Ovary (tissue), 3 donors: ENCODE measurements at regions not wholly inside any gene's neighbourhood (a gene's known extent, or its start where the extent isn't known, plus 50 kb on each side); places are given as distances from the start of the nearest gene placed in this dataset.

ENCODE experiments used
- POLR2A ChIP-seq: fragments of 450-650 bp; IDR thresholded peaks from one replicate; pipeline ENCODE4 v1.6.1; 2017; ENCODE audit warnings: antibody characterized with exemption, mild to moderate bottlenecking, moderate library complexity
- TF ChIP-seq, protein P1 (sequence below), 3 donors: fragments of 450-650 bp in 2 of 3; fragments of 200-600 bp in 1 of 3; IDR thresholded peaks; one replicate each; pipeline versions ENCODE4 v1.5.1 to v1.8.0; 2016 to 2022; ENCODE audit warnings: antibody characterized with exemption in 3 of 3, mild to moderate bottlenecking in 1 of 3
- donor health status: DM: no; HTN: no; CAD: no.

GRCh38 chr13:34421347-34421719, 520.7 kb upstream of the NBEA start:
- TF ChIP-seq, protein P1, sequence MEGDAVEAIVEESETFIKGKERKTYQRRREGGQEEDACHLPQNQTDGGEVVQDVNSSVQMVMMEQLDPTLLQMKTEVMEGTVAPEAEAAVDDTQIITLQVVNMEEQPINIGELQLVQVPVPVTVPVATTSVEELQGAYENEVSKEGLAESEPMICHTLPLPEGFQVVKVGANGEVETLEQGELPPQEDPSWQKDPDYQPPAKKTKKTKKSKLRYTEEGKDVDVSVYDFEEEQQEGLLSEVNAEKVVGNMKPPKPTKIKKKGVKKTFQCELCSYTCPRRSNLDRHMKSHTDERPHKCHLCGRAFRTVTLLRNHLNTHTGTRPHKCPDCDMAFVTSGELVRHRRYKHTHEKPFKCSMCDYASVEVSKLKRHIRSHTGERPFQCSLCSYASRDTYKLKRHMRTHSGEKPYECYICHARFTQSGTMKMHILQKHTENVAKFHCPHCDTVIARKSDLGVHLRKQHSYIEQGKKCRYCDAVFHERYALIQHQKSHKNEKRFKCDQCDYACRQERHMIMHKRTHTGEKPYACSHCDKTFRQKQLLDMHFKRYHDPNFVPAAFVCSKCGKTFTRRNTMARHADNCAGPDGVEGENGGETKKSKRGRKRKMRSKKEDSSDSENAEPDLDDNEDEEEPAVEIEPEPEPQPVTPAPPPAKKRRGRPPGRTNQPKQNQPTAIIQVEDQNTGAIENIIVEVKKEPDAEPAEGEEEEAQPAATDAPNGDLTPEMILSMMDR (IDR thresholded peaks at IDR 0.05): no peak
- TF ChIP-seq POLR2A: no peak
